Caki2 (cell line): ENCODE measurements at regions not wholly inside any gene's neighbourhood (a gene's known extent, or its start where the extent isn't known, plus 50 kb on each side); places are given as distances from the start of the nearest gene placed in this dataset.
"Not testable (repeated sequence)": the region's sequence is repeated elsewhere in the genome, so short reads cannot be mapped to it uniquely, and the experiment has no call there.

Source experiments
- DNase-seq: peaks from one replicate; pipeline ENCODE4 v3.0.0-alpha.2; 2015; ENCODE audit warnings: low read depth
- in situ Hi-C: cut with HindIII; loops from 2 replicates; pipeline ENCODE4 v1.10.0; 2016; ENCODE audit warnings: low sequenced_read_pairs, low pct_unique_long_range_greater_than_20kb, mixed read lengths

DNA sequence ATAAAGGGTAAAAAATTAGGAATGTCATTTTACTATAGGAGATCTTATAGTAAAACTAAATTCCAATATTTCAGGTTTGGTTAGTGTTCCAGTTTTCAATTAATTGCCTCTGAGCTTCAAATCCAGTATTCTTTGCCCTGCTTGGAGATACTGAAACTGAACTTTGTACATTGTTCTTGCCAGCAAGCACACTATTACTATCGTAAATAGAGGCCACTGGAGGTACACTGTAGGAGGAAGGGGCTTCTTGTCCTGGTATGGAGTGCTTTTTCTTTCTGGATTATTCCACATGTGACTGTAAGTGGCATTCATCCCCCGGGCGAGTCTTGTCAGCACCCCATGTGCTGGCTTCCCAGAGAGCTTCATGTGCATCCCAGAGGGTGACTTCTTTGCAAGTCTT is 234.7 kb upstream of the PTPRZ1 start:
- in situ Hi-C loops, result no loop called here
- no peak for DNase-seq

- in situ Hi-C loops, result no loop called here
- no peak for DNase-seq
These were observed 238.2 kb upstream of the FAM3C start for GRCh38 chr7:121634356-121634755.

DNA sequence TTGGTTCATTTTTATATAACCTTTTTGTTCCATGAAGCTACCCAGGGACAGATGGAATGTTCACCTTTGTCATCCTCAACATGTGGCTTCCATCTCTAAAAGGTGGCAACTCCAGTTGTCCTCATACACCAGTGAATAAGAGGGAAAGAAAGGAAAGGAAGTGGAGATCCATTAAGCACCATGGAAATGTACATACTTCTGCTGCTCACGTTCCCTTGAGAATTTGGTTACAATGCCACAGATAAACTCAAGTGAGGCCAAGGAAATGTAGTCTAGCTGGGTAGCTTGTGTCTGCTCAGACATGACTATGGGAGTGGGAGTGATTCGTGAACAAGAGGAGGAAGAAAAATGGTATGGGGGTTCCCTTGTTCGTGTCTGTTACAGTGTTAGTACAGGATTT is 237.1 kb upstream of the FAM3C start:
- in situ Hi-C loops, result no loop called here
- DNase-seq, result no peak

DNA sequence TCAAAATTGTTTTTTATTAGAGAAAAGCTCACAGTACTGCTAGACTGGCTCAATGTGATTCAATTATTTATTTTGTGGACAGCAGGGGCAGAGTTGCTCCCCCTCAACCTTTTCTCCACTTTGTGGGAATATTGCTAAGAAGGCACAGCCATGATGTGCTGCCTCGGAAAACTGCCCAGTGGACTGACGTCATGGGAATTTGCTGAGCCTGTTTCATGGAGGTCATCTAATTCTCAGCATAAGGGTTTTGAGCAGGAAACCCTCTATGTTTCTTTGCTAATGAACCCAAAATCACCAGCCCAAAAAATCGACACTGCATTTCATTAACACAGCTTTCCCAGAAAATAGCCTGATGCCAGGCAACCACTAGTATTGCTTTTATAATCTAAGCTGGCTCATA is 228.8 kb upstream of the FAM3C start:
- DNase-seq, result no peak
- in situ Hi-C loops, result no loop called here

GRCh38 chr7:121623130-121623872 is 227.2 kb upstream of the FAM3C start:
- in situ Hi-C loops, result no loop called here
- no peak for DNase-seq

DNA sequence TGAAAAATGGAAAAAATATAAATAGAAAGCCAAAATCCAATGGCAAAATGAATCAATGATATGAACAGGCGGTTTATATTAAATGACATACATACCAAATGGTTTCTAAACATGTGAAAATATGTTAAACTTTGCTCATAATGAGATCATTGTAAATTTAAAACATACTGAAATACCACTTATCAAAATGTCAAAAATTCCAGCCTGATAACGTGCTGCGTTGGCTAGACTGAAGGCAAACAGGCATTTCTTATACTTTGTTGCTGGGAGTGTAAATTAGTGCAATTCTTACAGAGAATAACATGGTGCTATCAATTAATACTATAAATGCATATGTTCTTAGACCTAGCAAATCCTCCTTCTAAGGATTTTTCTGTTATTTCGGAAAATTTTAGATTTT is 225.8 kb upstream of the FAM3C start:
- in situ Hi-C loops, result no loop called here
- no peak for DNase-seq

DNA sequence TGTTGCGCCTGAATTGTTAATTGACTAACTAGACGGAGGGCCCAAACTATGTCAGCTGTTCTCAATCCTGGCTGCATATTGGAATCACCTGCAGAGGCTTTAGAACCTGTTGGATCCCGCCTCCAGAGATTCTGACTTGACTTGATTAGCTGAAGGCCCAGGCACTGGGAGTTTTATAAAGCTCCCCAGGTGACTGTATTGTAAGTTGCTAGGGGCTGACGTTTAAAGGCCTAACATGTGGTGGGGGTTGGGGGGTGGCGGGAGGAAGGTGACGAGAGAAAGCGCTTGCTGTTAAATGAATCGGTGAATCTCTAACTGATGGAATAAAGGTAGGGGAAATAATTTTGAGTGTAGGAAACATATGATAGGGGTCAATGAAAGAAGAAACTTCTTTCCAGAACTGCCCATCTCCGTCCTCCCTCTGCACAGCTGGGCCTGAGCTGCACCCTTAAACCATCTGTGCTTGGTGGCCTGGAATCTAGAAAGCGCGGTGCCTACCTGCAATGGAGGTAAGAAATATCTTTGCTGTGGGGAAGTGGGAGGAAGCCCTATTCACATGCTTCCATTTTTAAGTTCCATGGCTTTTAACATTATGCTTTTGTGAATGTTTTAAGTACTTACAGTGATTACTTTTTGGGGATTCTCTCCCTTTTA is 225.0 kb upstream of the FAM3C start:
- in situ Hi-C loops, result no loop called here
- DNase-seq, result no peak

GRCh38 chr7:121620206-121620605 is 224.1 kb upstream of the FAM3C start:
- in situ Hi-C loops, result no loop called here
- DNase-seq, result no peak

DNA sequence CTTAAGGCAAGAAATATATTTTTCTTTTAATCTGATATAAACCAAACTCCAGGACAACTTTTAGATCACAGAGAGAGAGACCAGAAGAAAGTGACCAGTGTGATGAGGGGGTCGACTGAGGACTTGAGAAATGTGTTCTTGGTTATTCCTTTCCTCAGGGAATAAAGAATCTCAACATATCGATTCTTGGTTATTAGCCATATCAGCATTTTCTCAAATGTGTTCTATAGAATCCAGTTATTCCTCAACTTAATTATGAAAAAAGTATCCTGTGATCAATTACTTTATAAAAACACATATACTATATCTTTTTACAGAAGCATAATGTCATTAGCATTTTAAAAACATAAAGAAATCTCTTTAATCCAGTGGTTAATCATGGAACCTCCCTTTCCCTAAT is 222.1 kb upstream of the FAM3C start:
- in situ Hi-C loops, result no loop called here

GRCh38 chr7:121610243-121610642 is 214.1 kb upstream of the FAM3C start:
- in situ Hi-C loops, result no loop called here
- no peak for DNase-seq

More for the DNA sequence above, 222.1 kb upstream of the FAM3C start:
- DNase-seq, result no peak

DNA sequence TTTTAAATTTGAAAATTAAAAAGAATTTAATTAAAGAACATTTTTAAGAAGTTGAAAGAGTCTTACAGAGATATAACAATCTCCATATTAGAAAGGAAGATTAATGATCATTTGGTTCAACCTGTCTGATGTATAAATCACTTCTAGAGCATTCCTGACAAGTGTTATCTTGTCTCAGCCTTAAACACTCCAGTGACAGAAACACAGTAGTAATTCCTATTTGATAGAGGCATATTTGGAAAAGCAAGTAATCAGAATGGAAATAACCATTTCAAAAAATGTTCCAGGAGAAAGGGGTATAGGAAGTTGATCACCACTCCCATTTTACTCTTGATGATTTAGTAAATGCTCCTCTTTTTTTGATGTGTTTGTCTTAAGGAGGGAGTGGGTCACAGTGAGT is 213.1 kb upstream of the FAM3C start:
- no peak for DNase-seq
- in situ Hi-C loops, result no loop called here

DNA sequence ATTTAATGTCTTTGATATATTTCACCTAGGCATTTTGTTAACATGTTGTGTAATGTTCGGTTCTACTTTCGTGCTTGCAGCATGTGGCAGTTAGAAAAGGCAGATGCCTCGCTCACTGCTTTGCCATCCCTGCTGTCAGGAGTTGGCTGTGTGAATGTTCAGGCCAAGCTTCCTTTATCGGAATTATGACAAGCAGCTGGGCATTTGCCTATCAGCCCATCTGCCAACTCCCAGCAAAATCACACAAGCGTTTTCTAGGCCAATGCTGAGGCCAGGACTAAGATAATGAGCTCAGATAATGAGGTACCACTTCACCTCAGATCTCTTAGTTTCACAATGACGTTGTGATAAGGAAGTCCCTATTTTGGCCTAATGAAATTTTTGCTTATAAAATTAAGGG is 212.7 kb upstream of the FAM3C start:
- no peak for DNase-seq
- in situ Hi-C loops, result no loop called here

- in situ Hi-C loops, DNase-seq: not testable (repeated sequence)
These were observed 212.1 kb upstream of the FAM3C start for GRCh38 chr7:121608183-121608582.

- no peak for DNase-seq
- in situ Hi-C loops, result no loop called here
These were observed 209.2 kb upstream of the FAM3C start for GRCh38 chr7:121605317-121605680.

- in situ Hi-C loops, result no loop called here
These were observed 208.7 kb upstream of the FAM3C start for GRCh38 chr7:121604627-121605316.

GRCh38 chr7:121603886-121604285 is 207.8 kb upstream of the FAM3C start:
- no peak for DNase-seq
- in situ Hi-C loops, result no loop called here

More at GRCh38 chr7:121604627-121605316, 208.7 kb upstream of the FAM3C start:
- DNase-seq, result no peak

DNA sequence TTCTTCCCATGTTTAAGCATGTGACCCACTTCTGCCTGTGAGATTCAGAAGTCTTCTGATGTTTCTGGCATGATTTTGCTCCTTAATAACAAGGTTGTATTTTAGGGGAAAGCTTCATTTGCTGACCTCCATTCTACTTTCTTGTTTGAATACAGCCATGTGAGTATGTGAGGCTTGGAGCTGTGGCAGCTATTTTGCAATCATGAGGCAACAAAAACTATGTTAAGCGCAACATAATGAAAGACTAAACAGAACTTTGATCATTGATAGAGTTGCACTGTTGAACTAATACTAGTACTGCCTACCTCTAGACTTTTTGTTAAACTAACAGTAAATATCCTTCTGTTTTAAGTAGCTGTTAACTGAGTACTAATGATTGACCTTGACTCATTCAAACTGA is 203.8 kb upstream of the FAM3C start:
- DNase-seq, result no peak
- in situ Hi-C loops, result no loop called here

- in situ Hi-C loops, result no loop called here
- no peak for DNase-seq
These were observed 199.9 kb upstream of the FAM3C start for GRCh38 chr7:121595758-121596696.

- DNase-seq, result no peak
- in situ Hi-C loops, result no loop called here
These were observed 195.8 kb upstream of the FAM3C start for GRCh38 chr7:121591926-121592325.
